CD14-positive monocyte (primary cell): ENCODE measurements at regions not wholly inside any gene's neighbourhood (a gene's known extent, or its start where the extent isn't known, plus 50 kb on each side); places are given as distances from the start of the nearest gene placed in this dataset.

ENCODE experiments used
- DNase-seq, 3 donors: peaks; one replicate each; pipeline ENCODE4 v3.0.0-alpha.2; 2011 to 2022
- H2AFZ ChIP-seq: 2 replicates; pipeline ENCODE4 v1.6.0; 2012; ENCODE audit warnings: mild to moderate bottlenecking, low read depth, low read length, inconsistent platforms; ENCODE audit not compliant: insufficient read depth, poor library complexity, severe bottlenecking
- H3K27ac ChIP-seq, 2 donors: 1 replicate in 1 of 2; 2 replicates in 1 of 2; pipeline ENCODE4 v1.5.1; 2012 to 2013; ENCODE audit warnings: low read length in 2 of 2, control low read depth in 1 of 2, inconsistent platforms in 1 of 2, low read depth in 1 of 2, mild to moderate bottlenecking in 1 of 2
- H3K27me3 ChIP-seq, 2 donors: one replicate each; pipeline versions ENCODE4 v1.6.0 to v1.6.1; 2011 to 2013; ENCODE audit warnings: low read length in 2 of 2; ENCODE audit not compliant: control insufficient read depth in 2 of 2, insufficient read depth in 2 of 2
- H3K36me3 ChIP-seq, 2 donors: replicated peaks in 1 of 2; 1 replicate in 1 of 2; 2 replicates in 1 of 2; pipeline versions ENCODE4 v1.5.1 to v1.6.1; 2012 to 2013; ENCODE audit warnings: low read length in 2 of 2, control low read depth in 1 of 2, inconsistent platforms in 1 of 2, mild to moderate bottlenecking in 1 of 2; ENCODE audit not compliant: insufficient read depth in 2 of 2, control insufficient read depth in 1 of 2
- H3K4me1 ChIP-seq, 2 donors: 1 replicate in 1 of 2; 2 replicates in 1 of 2; pipeline versions ENCODE4 v1.5.1 to v1.6.1; 2012 to 2013; ENCODE audit warnings: low read length in 2 of 2, control low read depth in 1 of 2, inconsistent platforms in 1 of 2, mild to moderate bottlenecking in 1 of 2, moderate library complexity in 1 of 2; ENCODE audit not compliant: insufficient read depth in 2 of 2, control insufficient read depth in 1 of 2
- H3K4me2 ChIP-seq: replicated peaks from 2 replicates; pipeline ENCODE3; 2012; ENCODE audit warnings: low read length, moderate library complexity, mild to moderate bottlenecking; ENCODE audit not compliant: poor library complexity, severe bottlenecking; ENCODE audit errors: extremely low read depth
- H3K4me3 ChIP-seq, 3 experiments: fragments of 200-600 bp in 1 of 3; sonication (generic) in 1 of 3; replicated peaks in 1 of 3; 1 replicate in 2 of 3; 2 replicates in 1 of 3; pipeline ENCODE4 v1.5.1; 2011 to 2013; ENCODE audit warnings: low read length in 3 of 3, mild to moderate bottlenecking in 3 of 3, control low read depth in 2 of 3, low read depth in 2 of 3, inconsistent platforms in 1 of 3, moderate library complexity in 1 of 3
- H3K79me2 ChIP-seq: 2 replicates; pipeline ENCODE4 v1.6.0; 2012; ENCODE audit warnings: mild to moderate bottlenecking, control low read depth, inconsistent platforms, low read length, moderate library complexity; ENCODE audit not compliant: insufficient read depth
- H3K9ac ChIP-seq: 2 replicates; pipeline ENCODE4 v1.6.0; 2017; ENCODE audit warnings: low read length, mild to moderate bottlenecking; ENCODE audit not compliant: insufficient read depth, poor library complexity, severe bottlenecking
- H3K9me3 ChIP-seq, 2 donors: replicated peaks in 1 of 2; 1 replicate in 1 of 2; 2 replicates in 1 of 2; pipeline versions ENCODE4 v1.5.1 to v1.6.1; 2012 to 2013; ENCODE audit warnings: low read length in 2 of 2, control low read depth in 1 of 2; ENCODE audit not compliant: control insufficient read depth in 1 of 2, insufficient read depth in 1 of 2
- H4K20me1 ChIP-seq: 2 replicates; pipeline ENCODE4 v1.6.0; 2012; ENCODE audit warnings: mild to moderate bottlenecking, low read length, control low read depth, moderate library complexity; ENCODE audit not compliant: insufficient read depth
- H3K27ac Mint-ChIP-seq, 7 donors: one replicate each; pipeline ENCODE4 v1.8.0; 2020; ENCODE audit warnings: mild to moderate bottlenecking in 7 of 7, mixed read lengths in 7 of 7, moderate library complexity in 6 of 7, inconsistent platforms in 2 of 7
- H3K27me3 Mint-ChIP-seq, 3 donors: one replicate each; pipeline ENCODE4 v1.8.0; 2021 to 2022; ENCODE audit warnings: low read depth in 3 of 3, mild to moderate bottlenecking in 3 of 3, mixed read lengths in 3 of 3, moderate library complexity in 3 of 3, inconsistent platforms in 1 of 3
- H3K36me3 Mint-ChIP-seq, 2 donors: one replicate each; pipeline ENCODE4 v1.8.0; 2020; ENCODE audit warnings: mixed read lengths in 2 of 2, inconsistent platforms in 1 of 2, mild to moderate bottlenecking in 1 of 2
- H3K4me1 Mint-ChIP-seq: one replicate; pipeline ENCODE4 v1.8.0; 2020; ENCODE audit warnings: mild to moderate bottlenecking, mixed read lengths
- H3K4me3 Mint-ChIP-seq, 2 donors: one replicate each; pipeline ENCODE4 v1.8.0; 2020; ENCODE audit warnings: mild to moderate bottlenecking in 2 of 2, mixed read lengths in 2 of 2, moderate library complexity in 1 of 2
- H3K9me3 Mint-ChIP-seq, 7 donors: one replicate each; pipeline ENCODE4 v1.8.0; 2020 to 2022; ENCODE audit warnings: mixed read lengths in 7 of 7, mild to moderate bottlenecking in 6 of 7, moderate library complexity in 6 of 7, inconsistent platforms in 2 of 7
- WGBS: methylation state at CpG from one replicate; pipeline ENCODE4 v1.1.5; 2013; ENCODE audit warnings: missing lambda C conversion rate; ENCODE audit not compliant: insufficient coverage; 5-methylcytosine and 5-hydroxymethylcytosine counted together
- intact Hi-C, 2 donors: fragments of 100-400 bp; cut with micrococcal nuclease; formaldehyde crosslinking; loops; one replicate each; pipeline versions ENCODE4 v1.15.0 to v1.15.1; 2023
- TF ChIP-seq, protein P1 (sequence below): fragments of 200-600 bp; IDR thresholded peaks from one replicate; pipeline ENCODE4 v1.8.0; 2022; ENCODE audit warnings: antibody characterized with exemption, mild to moderate bottlenecking

DNA sequence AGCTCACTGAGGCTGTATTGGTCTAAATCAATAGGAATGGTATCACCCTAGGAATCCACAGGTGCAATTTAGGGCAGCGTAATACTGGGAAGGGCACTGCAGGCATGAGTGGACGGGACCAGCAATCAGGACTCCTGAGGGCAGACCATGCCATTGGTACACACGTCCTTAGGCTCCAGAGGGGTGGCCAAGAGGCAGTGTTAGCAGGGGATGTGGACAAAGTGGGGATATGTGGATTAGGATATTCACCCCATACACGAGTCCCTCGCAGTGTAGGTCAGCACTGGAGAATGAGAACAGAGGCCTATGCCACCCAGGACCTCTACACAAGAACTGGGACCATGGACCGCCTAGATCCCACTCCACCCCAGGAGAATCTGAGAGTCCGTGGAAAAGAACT lies 389.8 kb downstream of the BCL11A start:
- no peak overlapping the region for H2AFZ ChIP-seq
- H3K4me1 Mint-ChIP-seq: peaks cover 6% of the 10 kb centered on the region
- no peaks in the 10 kb centered on the region for H3K36me3 Mint-ChIP-seq
- no peak overlapping the region for H3K4me3 ChIP-seq
- no peaks in the 10 kb centered on the region for H3K9me3 ChIP-seq
- DNase-seq: no peak
- no peaks in the 10 kb centered on the region for H3K36me3 ChIP-seq
- H3K79me2 ChIP-seq: no peaks in the 10 kb centered on the region
- no peaks in the 10 kb centered on the region for H4K20me1 ChIP-seq
- 94% methylated on average over 3 of the region's 7 CpGs for WGBS
- intact Hi-C loops: no loop called here
- no peak overlapping the region for H3K27ac Mint-ChIP-seq
- no peak overlapping the region for H3K4me2 ChIP-seq
- H3K9ac ChIP-seq: no peak overlapping the region
- peaks cover 0 to 2% (median 0%) of the 10 kb centered on the region in 7 donors for H3K9me3 Mint-ChIP-seq
- TF ChIP-seq, protein P1, sequence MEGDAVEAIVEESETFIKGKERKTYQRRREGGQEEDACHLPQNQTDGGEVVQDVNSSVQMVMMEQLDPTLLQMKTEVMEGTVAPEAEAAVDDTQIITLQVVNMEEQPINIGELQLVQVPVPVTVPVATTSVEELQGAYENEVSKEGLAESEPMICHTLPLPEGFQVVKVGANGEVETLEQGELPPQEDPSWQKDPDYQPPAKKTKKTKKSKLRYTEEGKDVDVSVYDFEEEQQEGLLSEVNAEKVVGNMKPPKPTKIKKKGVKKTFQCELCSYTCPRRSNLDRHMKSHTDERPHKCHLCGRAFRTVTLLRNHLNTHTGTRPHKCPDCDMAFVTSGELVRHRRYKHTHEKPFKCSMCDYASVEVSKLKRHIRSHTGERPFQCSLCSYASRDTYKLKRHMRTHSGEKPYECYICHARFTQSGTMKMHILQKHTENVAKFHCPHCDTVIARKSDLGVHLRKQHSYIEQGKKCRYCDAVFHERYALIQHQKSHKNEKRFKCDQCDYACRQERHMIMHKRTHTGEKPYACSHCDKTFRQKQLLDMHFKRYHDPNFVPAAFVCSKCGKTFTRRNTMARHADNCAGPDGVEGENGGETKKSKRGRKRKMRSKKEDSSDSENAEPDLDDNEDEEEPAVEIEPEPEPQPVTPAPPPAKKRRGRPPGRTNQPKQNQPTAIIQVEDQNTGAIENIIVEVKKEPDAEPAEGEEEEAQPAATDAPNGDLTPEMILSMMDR: no peak
- H3K4me1 ChIP-seq: no peaks in the 10 kb centered on the region
- H3K27me3 Mint-ChIP-seq: peaks cover 0 to 2% (median 2%) of the 10 kb centered on the region in 3 donors
- H3K27ac ChIP-seq: no peak overlapping the region
- no peaks in the 10 kb centered on the region for H3K27me3 ChIP-seq
- H3K4me3 Mint-ChIP-seq: no peak overlapping the region

DNA sequence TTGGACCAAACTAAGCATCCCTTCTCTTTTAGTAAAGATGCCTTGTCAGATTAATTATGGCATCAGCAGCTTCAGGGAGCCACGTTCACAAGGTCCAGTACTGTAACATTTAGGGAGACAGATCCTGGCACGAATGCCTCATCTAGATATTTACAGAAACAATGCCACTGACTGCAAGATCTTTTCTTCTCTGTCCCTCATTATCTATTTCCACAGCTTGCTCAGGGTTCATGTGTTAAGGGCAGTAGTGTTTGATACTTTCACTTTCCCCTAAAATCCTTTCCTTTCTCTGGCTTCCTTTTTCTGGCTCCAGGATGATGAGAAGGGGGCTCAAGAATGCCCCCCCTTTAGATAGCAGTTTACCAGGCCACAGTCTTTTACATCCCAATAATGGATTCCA lies 393.9 kb downstream of the BCL11A start:
- no peak overlapping the region for H3K4me2 ChIP-seq
- Mint-ChIP-seq H3K4me3 (no peak overlapping the region), H3K36me3 (no peaks in the 10 kb centered on the region), H3K27me3 (peaks cover 0 to 2% (median 2%) of the 10 kb centered on the region in 3 donors), H3K4me1 (peaks cover 6% of the 10 kb centered on the region), H3K27ac (no peak overlapping the region), H3K9me3 (peaks cover 0 to 1% (median 0%) of the 10 kb centered on the region in 7 donors)
- no peaks in the 10 kb centered on the region for H3K4me1 ChIP-seq
- H4K20me1 ChIP-seq: no peaks in the 10 kb centered on the region
- 13% methylated on average over 1 of the region's 2 CpGs for WGBS
- no peaks in the 10 kb centered on the region for H3K36me3 ChIP-seq
- no peak for DNase-seq
- no peaks in the 10 kb centered on the region for H3K9me3 ChIP-seq
- no peak overlapping the region for H2AFZ ChIP-seq
- TF ChIP-seq, protein P1: no peak
- intact Hi-C loops: no loop called here
- H3K9ac ChIP-seq: no peak overlapping the region
- H3K79me2 ChIP-seq: no peaks in the 10 kb centered on the region
- no peak overlapping the region for H3K27ac ChIP-seq
- no peak overlapping the region for H3K4me3 ChIP-seq
- H3K27me3 ChIP-seq: no peaks in the 10 kb centered on the region
